ENCODE measurements at regions not wholly inside any gene's neighbourhood (a gene's known extent, or its start where the extent isn't known, plus 50 kb on each side); places are given as distances from the start of the nearest gene placed in this dataset.

- no peak for DNase-seq (ENCODE audit: low read depth, low spot score)
These were observed 290.5 kb upstream of the ITGA1 start for GRCh38 chr5:52497133-52497693.

- DNase-seq (ENCODE audit: low read depth, low spot score): no peak
These were observed 289.1 kb upstream of the ITGA1 start for GRCh38 chr5:52498607-52499006.

- DNase-seq (ENCODE audit: low read depth, low spot score): no peak
These were observed 285.2 kb upstream of the ITGA1 start for GRCh38 chr5:52502460-52502999.

GRCh38 chr5:52504584-52505240, 283.0 kb upstream of the ITGA1 start:
- DNase-seq (ENCODE audit: low read depth, low spot score): no peak

GRCh38 chr5:52517667-52518066, 270.0 kb upstream of the ITGA1 start:
- DNase-seq (ENCODE audit: low read depth, low spot score): no peak

- DNase-seq (ENCODE audit: low read depth, low spot score): no peak
These were observed 267.5 kb upstream of the ITGA1 start for GRCh38 chr5:52520171-52520570.

GRCh38 chr5:52521236-52521635, 266.5 kb upstream of the ITGA1 start:
- DNase-seq (ENCODE audit: low read depth, low spot score): no peak

- no peak for DNase-seq (ENCODE audit: low read depth, low spot score)
These were observed 264.0 kb upstream of the ITGA1 start for GRCh38 chr5:52523701-52524100.

GRCh38 chr5:52531105-52531504, 256.6 kb upstream of the ITGA1 start:
- no peak for DNase-seq (ENCODE audit: low read depth, low spot score)

GRCh38 chr5:52543594-52543993, 244.1 kb upstream of the ITGA1 start:
- no peak for DNase-seq (ENCODE audit: low read depth, low spot score)

- DNase-seq (ENCODE audit: low read depth, low spot score): no peak
These were observed 243.0 kb upstream of the ITGA1 start for GRCh38 chr5:52544738-52545137.

- no peak for DNase-seq (ENCODE audit: low read depth, low spot score)
These were observed 233.4 kb upstream of the ITGA1 start for GRCh38 chr5:52554293-52554692.

GRCh38 chr5:52560366-52560765, 227.3 kb upstream of the ITGA1 start:
- no peak for DNase-seq (ENCODE audit: low read depth, low spot score)

GRCh38 chr5:52562473-52562872, 225.2 kb upstream of the ITGA1 start:
- DNase-seq (ENCODE audit: low read depth, low spot score): no peak

- no peak for DNase-seq (ENCODE audit: low read depth, low spot score)
These were observed 223.1 kb upstream of the ITGA1 start for GRCh38 chr5:52564587-52564986.

GRCh38 chr5:52577546-52577945, 210.2 kb upstream of the ITGA1 start:
- DNase-seq (ENCODE audit: low read depth, low spot score): no peak

- DNase-seq (ENCODE audit: low read depth, low spot score): no peak
These were observed 208.3 kb upstream of the ITGA1 start for GRCh38 chr5:52579391-52579790.

GRCh38 chr5:52580921-52581320, 206.8 kb upstream of the ITGA1 start:
- DNase-seq (ENCODE audit: low read depth, low spot score): peak; percentile 47

- no peak for DNase-seq (ENCODE audit: low read depth, low spot score)
These were observed 205.4 kb upstream of the ITGA1 start for GRCh38 chr5:52582313-52582712.

GRCh38 chr5:52587131-52587530, 200.6 kb upstream of the ITGA1 start:
- DNase-seq (ENCODE audit: low read depth, low spot score): no peak

GRCh38 chr5:52597625-52598024, 190.1 kb upstream of the ITGA1 start:
- DNase-seq (ENCODE audit: low read depth, low spot score): no peak

GRCh38 chr5:52598968-52599367, 188.7 kb upstream of the ITGA1 start:
- DNase-seq (ENCODE audit: low read depth, low spot score): no peak

- DNase-seq (ENCODE audit: low read depth, low spot score): no peak
These were observed 183.8 kb upstream of the ITGA1 start for GRCh38 chr5:52603778-52604554.

All from smooth muscle cell of the brain vasculature (primary cell).